Right atrium auricular region (tissue), 2 donors: ENCODE measurements at regions not wholly inside any gene's neighbourhood (a gene's known extent, or its start where the extent isn't known, plus 50 kb on each side); places are given as distances from the start of the nearest gene placed in this dataset.

ENCODE experiments used
- DNase-seq: peaks from one replicate; pipeline ENCODE4 v3.0.0-alpha.2; 2019; ENCODE audit warnings: low spot score
- H3K27ac ChIP-seq, 2 donors: fragments of 200-600 bp; sonication (generic); 1 replicate in 1 of 2; 2 replicates in 1 of 2; pipeline ENCODE4 v1.5.1; 2016 to 2019
- H3K27me3 ChIP-seq, 2 donors: fragments of 200-600 bp; sonication (generic); one replicate each; pipeline versions ENCODE4 v1.5.1 to v1.6.0; 2017 to 2019
- H3K36me3 ChIP-seq: fragments of 200-600 bp; sonication (generic); one replicate; pipeline ENCODE4 v1.5.1; 2016
- H3K4me1 ChIP-seq, 2 donors: fragments of 200-600 bp; sonication (generic); one replicate each; pipeline versions ENCODE4 v1.5.1 to v1.6.0; 2017 to 2019
- H3K4me3 ChIP-seq, 2 donors: fragments of 200-600 bp; sonication (generic); 1 replicate in 1 of 2; 2 replicates in 1 of 2; pipeline ENCODE4 v1.5.1; 2017 to 2019; ENCODE audit warnings: mild to moderate bottlenecking in 1 of 2, moderate library complexity in 1 of 2
- H3K9me3 ChIP-seq, 2 donors: fragments of 200-600 bp; sonication (generic); one replicate each; pipeline ENCODE4 v1.5.1; 2019
- CTCF ChIP-seq, 2 donors: fragments of 200-600 bp; sonication (generic); IDR thresholded peaks; one replicate each; pipeline ENCODE4 v1.5.1; 2019; ENCODE audit warnings: antibody characterized with exemption in 2 of 2

- Histone ChIP-seq H3K36me3 (no peaks in the 10 kb centered on the region), H3K27ac (no peak overlapping the region), H3K27me3 (no peaks in the 10 kb centered on the region), H3K9me3 (no peaks in the 10 kb centered on the region), H3K4me1 (no peaks in the 10 kb centered on the region), H3K4me3 (no peak overlapping the region)
- no peak for DNase-seq
- TF ChIP-seq CTCF (IDR thresholded peaks at IDR 0.05): no peak
Measured at GRCh38 chr3:111301238-111301798, 229.7 kb downstream of the NECTIN3 start.

GRCh38 chr3:111302063-111302462, 230.4 kb downstream of the NECTIN3 start:
- H3K4me1 ChIP-seq: no peaks in the 10 kb centered on the region
- no peaks in the 10 kb centered on the region for H3K27me3 ChIP-seq
- no peaks in the 10 kb centered on the region for H3K9me3 ChIP-seq
- no peak overlapping the region for H3K27ac ChIP-seq
- no peak for TF ChIP-seq CTCF (IDR thresholded peaks at IDR 0.05)
- no peak overlapping the region for H3K4me3 ChIP-seq
- no peak for DNase-seq
- H3K36me3 ChIP-seq: no peaks in the 10 kb centered on the region

- TF ChIP-seq CTCF (IDR thresholded peaks at IDR 0.05): no peak
- Histone ChIP-seq H3K9me3 (no peaks in the 10 kb centered on the region), H3K27me3 (no peaks in the 10 kb centered on the region), H3K4me3 (no peak overlapping the region), H3K36me3 (no peaks in the 10 kb centered on the region), H3K4me1 (no peaks in the 10 kb centered on the region), H3K27ac (no peak overlapping the region)
- no peak for DNase-seq
Measured at GRCh38 chr3:111303760-111304159, 232.1 kb downstream of the NECTIN3 start.

- H3K4me3 ChIP-seq: no peak overlapping the region
- no peaks in the 10 kb centered on the region for H3K4me1 ChIP-seq
- H3K9me3 ChIP-seq: no peaks in the 10 kb centered on the region
- TF ChIP-seq CTCF (IDR thresholded peaks at IDR 0.05): no peak
- no peaks in the 10 kb centered on the region for H3K36me3 ChIP-seq
- no peaks in the 10 kb centered on the region for H3K27me3 ChIP-seq
- H3K27ac ChIP-seq: no peak overlapping the region
- no peak for DNase-seq
Measured at GRCh38 chr3:111307676-111308075, 234.3 kb upstream of the CD96 start.

- no peaks in the 10 kb centered on the region for H3K36me3 ChIP-seq
- no peak overlapping the region for H3K4me3 ChIP-seq
- no peak for DNase-seq
- no peaks in the 10 kb centered on the region for H3K9me3 ChIP-seq
- no peaks in the 10 kb centered on the region for H3K4me1 ChIP-seq
- TF ChIP-seq CTCF (IDR thresholded peaks at IDR 0.05): no peak
- no peaks in the 10 kb centered on the region for H3K27me3 ChIP-seq
- H3K27ac ChIP-seq: no peak overlapping the region
Measured at GRCh38 chr3:111311126-111311525, 230.9 kb upstream of the CD96 start.

- Histone ChIP-seq H3K36me3 (no peaks in the 10 kb centered on the region), H3K4me3 (no peak overlapping the region), H3K9me3 (no peaks in the 10 kb centered on the region), H3K27ac (no peak overlapping the region), H3K27me3 (no peaks in the 10 kb centered on the region), H3K4me1 (no peaks in the 10 kb centered on the region)
- no peak for DNase-seq
- no peak for TF ChIP-seq CTCF (IDR thresholded peaks at IDR 0.05)
Measured at GRCh38 chr3:111311709-111312235, 230.2 kb upstream of the CD96 start.
